Adrenal gland (tissue), 9 donors: ENCODE measurements at regions not wholly inside any gene's neighbourhood (a gene's known extent, or its start where the extent isn't known, plus 50 kb on each side); places are given as distances from the start of the nearest gene placed in this dataset.

Experiments
- DNase-seq, 7 donors: peaks; one replicate each; pipeline ENCODE4 v3.0.0-alpha.2; 2019 to 2020
- H3K27ac ChIP-seq, 5 donors: fragments of 200-600 bp; sonication (generic) in 4 of 5; 1 replicate in 3 of 5; 2 replicates in 2 of 5; pipeline versions ENCODE4 v1.5.1 to v1.8.0; 2016 to 2020; ENCODE audit warnings: mild to moderate bottlenecking in 1 of 5
- H3K27me3 ChIP-seq: fragments of 200-600 bp; 2 replicates; pipeline ENCODE4 v1.8.0; 2021
- H3K36me3 ChIP-seq, 2 donors: fragments of 200-600 bp; replicated peaks in 1 of 2; 1 replicate in 1 of 2; 2 replicates in 1 of 2; pipeline versions ENCODE4 v1.5.1 to v1.8.0; 2018 to 2022
- H3K4me1 ChIP-seq, 2 donors: fragments of 200-600 bp; replicated peaks in 1 of 2; 1 replicate in 1 of 2; 2 replicates in 1 of 2; pipeline versions ENCODE4 v1.5.1 to v1.8.0; 2018 to 2021
- H3K4me3 ChIP-seq, 4 donors: fragments of 200-600 bp; sonication (generic) in 3 of 4; one replicate each; pipeline ENCODE4 v1.5.1; 2016 to 2018
- H3K9me3 ChIP-seq, 3 donors: fragments of 200-600 bp; sonication (generic) in 1 of 3; replicated peaks in 1 of 3; 1 replicate in 2 of 3; 2 replicates in 1 of 3; pipeline versions ENCODE4 v1.5.1 to v1.8.0; 2016 to 2021
- CTCF ChIP-seq, 6 experiments: fragments of 450-650 bp in 4 of 6; fragments of 200-600 bp in 2 of 6; sonication (generic) in 1 of 6; IDR thresholded peaks; 1 replicate in 5 of 6; 2 replicates in 1 of 6; pipeline versions ENCODE4 v1.5.1 to v1.8.0; 2016 to 2021; ENCODE audit warnings: antibody characterized with exemption in 6 of 6, mild to moderate bottlenecking in 2 of 6, moderate library complexity in 1 of 6
- POLR2A ChIP-seq, 2 donors: fragments of 450-650 bp; IDR thresholded peaks; one replicate each; pipeline ENCODE4 v1.6.1; 2017; ENCODE audit warnings: antibody characterized with exemption in 2 of 2, mild to moderate bottlenecking in 2 of 2, moderate library complexity in 1 of 2
- WGBS, 4 donors: extraction: QIAGEN DNeasy Blood & Tissue Kit in 2 of 4; methylation state at CpG; one replicate each; pipeline versions ENCODE4 v1.1.5 to v1.1.7; 2013 to 2017; 5-methylcytosine and 5-hydroxymethylcytosine counted together
- intact Hi-C, 2 donors: fragments of 100-400 bp; cut with DNase I; formaldehyde crosslinking; loops; one replicate each; pipeline versions ENCODE4 v1.14.1 to v1.15.0; 2022 to 2023
- donor health status: healthy with polysubstance abuse.
- donor health status: Bipolar disorder and iron deficiency.
- donor health status: DM: yes; HTN: yes; CAD: no.
- donor health status: DM: no; HTN: no; CAD: no.
- donor health status: DM: no; HTN: no; CAD: no.

DNA sequence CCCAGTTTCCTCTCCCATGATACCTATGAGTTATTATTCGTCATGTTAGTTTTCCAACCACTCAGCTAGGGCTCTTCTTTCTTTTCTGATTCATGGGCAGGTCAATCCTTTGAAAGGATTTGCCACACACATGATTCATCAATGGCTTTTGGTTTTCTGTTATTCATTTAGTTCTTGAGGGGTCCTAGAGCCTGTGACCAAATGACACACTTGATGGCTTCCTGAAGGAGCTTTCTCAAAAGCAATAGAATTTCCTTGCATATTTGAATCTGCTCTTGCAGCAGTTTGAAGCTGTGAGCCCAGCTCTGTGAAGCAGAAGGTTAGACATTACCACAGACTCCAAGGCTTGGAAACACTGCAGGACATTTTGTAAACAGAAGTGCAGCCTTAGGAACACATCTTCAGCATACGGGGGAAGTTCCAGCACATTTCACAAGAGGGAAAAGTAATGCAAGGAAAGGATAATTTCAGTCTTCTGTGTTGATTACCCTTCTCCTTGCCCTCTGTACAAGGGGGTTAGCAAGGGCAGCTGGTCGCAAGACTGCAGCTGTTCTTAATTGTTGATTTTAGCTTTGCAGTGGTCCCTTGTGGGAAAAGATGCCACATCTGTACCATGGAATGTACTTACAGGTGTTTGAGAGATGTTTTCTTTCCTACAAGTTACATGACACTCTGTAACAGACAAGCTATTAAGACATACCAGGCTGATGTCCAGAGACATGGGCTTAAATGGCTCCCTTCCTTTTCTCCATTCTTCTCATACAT lies 338.6 kb downstream of the KCNRG start:
- 78 to 86% (median 81%) methylated on average over 3 of the region's 3 CpGs for WGBS, 4 donors
- Histone ChIP-seq H3K36me3 (no peaks in the 10 kb centered on the region), H3K27ac (no peak overlapping the region), H3K9me3 (no peaks in the 10 kb centered on the region), H3K4me3 (no peak overlapping the region), H3K4me1 (peaks cover 17 to 18% of the 10 kb centered on the region in 2 donors), H3K27me3 (no peaks in the 10 kb centered on the region)
- no peak for DNase-seq
- TF ChIP-seq CTCF (IDR thresholded peaks at IDR 0.05) (no peak), POLR2A (IDR thresholded peaks at IDR 0.05) (no peak)
- intact Hi-C loops, result no loop called here

- Histone ChIP-seq H3K9me3 (no peaks in the 10 kb centered on the region), H3K4me1 (peaks cover 17 to 20% of the 10 kb centered on the region in 2 donors), H3K36me3 (no peaks in the 10 kb centered on the region), H3K27me3 (no peaks in the 10 kb centered on the region), H3K4me3 (no peak overlapping the region), H3K27ac (no peak overlapping the region)
- WGBS, 4 donors, result 89 to 91% (median 90%) methylated on average over 4 of the region's 4 CpGs
- no peak for DNase-seq
- intact Hi-C loops, result no loop called here
- TF ChIP-seq POLR2A (IDR thresholded peaks at IDR 0.05) (no peak), CTCF (IDR thresholded peaks at IDR 0.05) (no peak)
These were observed 340.6 kb downstream of the KCNRG start for GRCh38 chr13:50355797-50356196.

DNA sequence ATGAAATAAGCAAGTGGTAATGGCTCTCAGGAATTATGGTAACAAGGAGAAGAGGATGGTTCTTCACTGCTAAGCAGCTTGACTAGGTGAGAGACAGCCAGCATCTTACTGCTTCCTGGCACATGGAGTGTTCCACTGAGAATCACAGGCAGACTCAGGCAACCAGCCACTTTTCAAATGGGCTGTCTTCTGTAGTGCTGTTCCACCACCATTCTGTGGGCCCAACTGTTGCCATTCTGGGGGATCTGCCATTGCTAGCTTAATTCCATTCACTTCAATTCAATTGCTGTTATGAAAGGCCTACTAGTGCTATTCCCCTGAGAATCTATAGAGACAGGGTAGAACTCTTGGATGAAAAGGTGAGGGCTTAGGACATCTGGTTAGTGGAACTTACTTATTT lies 341.9 kb downstream of the KCNRG start:
- no peaks in the 10 kb centered on the region for H3K27me3 ChIP-seq
- intact Hi-C loops, result no loop called here
- no peaks in the 10 kb centered on the region for H3K9me3 ChIP-seq
- peaks cover 17 to 20% of the 10 kb centered on the region in 2 donors for H3K4me1 ChIP-seq
- TF ChIP-seq POLR2A (IDR thresholded peaks at IDR 0.05) (no peak), CTCF (IDR thresholded peaks at IDR 0.05) (no peak)
- no peak for DNase-seq
- no peaks in the 10 kb centered on the region for H3K36me3 ChIP-seq
- H3K27ac ChIP-seq, result peak overlapping the region in 4 of 5 donors; percentile 13 to 62 (median 43)
- no peak overlapping the region for H3K4me3 ChIP-seq

GRCh38 chr13:50357586-50358118 lies 342.4 kb downstream of the KCNRG start:
- peaks cover 17 to 20% of the 10 kb centered on the region in 2 donors for H3K4me1 ChIP-seq
- H3K36me3 ChIP-seq, result no peaks in the 10 kb centered on the region
- WGBS, 4 donors, result 31 to 46% (median 31%) methylated on average over 9 of the region's 9 CpGs
- no peak overlapping the region for H3K4me3 ChIP-seq
- DNase-seq, result peak; percentile 74 to 88 (median 79)
- no peaks in the 10 kb centered on the region for H3K27me3 ChIP-seq
- TF ChIP-seq POLR2A (IDR thresholded peaks at IDR 0.05) (peak in 1 of 2 donors; percentile 58), CTCF (IDR thresholded peaks at IDR 0.05) (no peak)
- H3K27ac ChIP-seq, result peak overlapping the region in 4 of 5 donors; percentile 13 to 88 (median 58)
- intact Hi-C loops, result no loop called here
- H3K9me3 ChIP-seq, result no peaks in the 10 kb centered on the region
